Activated naive CD4-positive, alpha-beta T cell treated with anti-CD3 and anti-CD28 coated beads, Interleukin-2, amount 50 U/mL, for 24 hours (primary cell): ENCODE measurements at regions not wholly inside any gene's neighbourhood (a gene's known extent, or its start where the extent isn't known, plus 50 kb on each side); places are given as distances from the start of the nearest gene placed in this dataset.
A peak's percentile ranks its signal among the peaks of the same experiment; 100 is the strongest.
"Not testable (repeated sequence)": the region's sequence is repeated elsewhere in the genome, so short reads cannot be mapped to it uniquely, and the experiment has no call there.

Source experiments
- H3K27ac Mint-ChIP-seq: one replicate; pipeline ENCODE4 v1.8.0; 2021; ENCODE audit warnings: mild to moderate bottlenecking, mixed read lengths
- H3K27me3 Mint-ChIP-seq: one replicate; pipeline ENCODE4 v1.8.0; 2021; ENCODE audit warnings: mixed read lengths
- H3K36me3 Mint-ChIP-seq: one replicate; pipeline ENCODE4 v1.8.0; 2021; ENCODE audit warnings: mixed read lengths
- H3K4me1 Mint-ChIP-seq: one replicate; pipeline ENCODE4 v1.8.0; 2021; ENCODE audit warnings: mixed read lengths
- H3K4me3 Mint-ChIP-seq: one replicate; pipeline ENCODE4 v1.8.0; 2021; ENCODE audit warnings: mild to moderate bottlenecking, mixed read lengths
- H3K9me3 Mint-ChIP-seq: one replicate; pipeline ENCODE4 v1.8.0; 2021; ENCODE audit warnings: mixed read lengths

GRCh38 chr13:21256351-21256761 is 79.9 kb downstream of the MRPL57 start:
- Mint-ChIP-seq H3K4me3 (no peak overlapping the region), H3K9me3 (no peaks in the 10 kb centered on the region), H3K27me3 (peaks cover 7% of the 10 kb centered on the region), H3K36me3 (no peaks in the 10 kb centered on the region), H3K4me1 (no peaks in the 10 kb centered on the region), H3K27ac (no peak overlapping the region)

GRCh38 chr13:21256891-21257290 is 80.4 kb downstream of the MRPL57 start:
- H3K27ac Mint-ChIP-seq: no peak overlapping the region
- no peaks in the 10 kb centered on the region for H3K4me1 Mint-ChIP-seq
- peaks cover 5% of the 10 kb centered on the region for H3K27me3 Mint-ChIP-seq
- H3K9me3 Mint-ChIP-seq: no peaks in the 10 kb centered on the region
- no peaks in the 10 kb centered on the region for H3K36me3 Mint-ChIP-seq
- no peak overlapping the region for H3K4me3 Mint-ChIP-seq

GRCh38 chr13:21259571-21260455 is 83.4 kb downstream of the MRPL57 start:
- Mint-ChIP-seq H3K4me3 (no peak overlapping the region), H3K36me3 (no peaks in the 10 kb centered on the region), H3K27ac (no peak overlapping the region)

DNA sequence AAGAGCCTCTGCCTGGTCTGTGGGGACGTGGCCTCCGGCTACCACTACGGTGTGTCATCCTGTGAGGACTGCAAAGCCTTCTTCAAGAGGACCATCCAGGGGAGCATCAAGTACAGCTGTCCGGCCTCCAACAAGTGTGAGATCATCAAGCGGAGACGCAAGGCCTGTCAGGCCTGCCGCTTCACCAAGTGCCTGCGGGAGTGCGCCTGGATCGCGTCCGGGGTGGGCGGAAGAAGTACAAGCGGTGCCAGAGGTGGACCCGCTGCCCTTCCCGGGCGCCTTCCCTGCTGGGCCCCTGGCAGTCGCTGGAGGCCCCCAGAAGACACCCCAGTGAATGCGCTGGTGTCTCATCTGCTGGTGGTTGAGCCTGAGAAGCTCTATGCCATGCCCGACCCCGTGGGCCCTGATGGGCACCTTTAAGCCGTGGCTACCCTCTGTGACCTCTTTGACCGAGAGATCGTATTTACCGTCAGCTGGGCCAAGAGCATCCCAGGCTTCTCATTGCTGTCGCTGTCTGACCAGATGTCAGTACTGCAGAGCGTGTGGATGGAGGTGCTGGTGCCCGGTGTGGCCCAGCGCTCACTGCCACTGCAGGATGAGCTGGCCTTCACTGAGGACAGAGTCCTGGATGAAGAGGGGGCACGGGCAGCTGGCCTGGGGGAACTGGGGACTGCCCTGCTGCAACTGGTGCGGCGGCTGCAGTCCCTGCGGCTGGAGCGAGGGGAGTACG is 84.3 kb downstream of the MRPL57 start:
- not testable (repeated sequence) for H3K27ac Mint-ChIP-seq, H3K4me3 Mint-ChIP-seq, H3K4me1 Mint-ChIP-seq, H3K36me3 Mint-ChIP-seq, H3K9me3 Mint-ChIP-seq, H3K27me3 Mint-ChIP-seq

More at GRCh38 chr13:21259571-21260455, 83.4 kb downstream of the MRPL57 start:
- Mint-ChIP-seq H3K4me1 (no peaks in the 10 kb centered on the region), H3K9me3 (no peaks in the 10 kb centered on the region), H3K27me3 (no peaks in the 10 kb centered on the region)

DNA sequence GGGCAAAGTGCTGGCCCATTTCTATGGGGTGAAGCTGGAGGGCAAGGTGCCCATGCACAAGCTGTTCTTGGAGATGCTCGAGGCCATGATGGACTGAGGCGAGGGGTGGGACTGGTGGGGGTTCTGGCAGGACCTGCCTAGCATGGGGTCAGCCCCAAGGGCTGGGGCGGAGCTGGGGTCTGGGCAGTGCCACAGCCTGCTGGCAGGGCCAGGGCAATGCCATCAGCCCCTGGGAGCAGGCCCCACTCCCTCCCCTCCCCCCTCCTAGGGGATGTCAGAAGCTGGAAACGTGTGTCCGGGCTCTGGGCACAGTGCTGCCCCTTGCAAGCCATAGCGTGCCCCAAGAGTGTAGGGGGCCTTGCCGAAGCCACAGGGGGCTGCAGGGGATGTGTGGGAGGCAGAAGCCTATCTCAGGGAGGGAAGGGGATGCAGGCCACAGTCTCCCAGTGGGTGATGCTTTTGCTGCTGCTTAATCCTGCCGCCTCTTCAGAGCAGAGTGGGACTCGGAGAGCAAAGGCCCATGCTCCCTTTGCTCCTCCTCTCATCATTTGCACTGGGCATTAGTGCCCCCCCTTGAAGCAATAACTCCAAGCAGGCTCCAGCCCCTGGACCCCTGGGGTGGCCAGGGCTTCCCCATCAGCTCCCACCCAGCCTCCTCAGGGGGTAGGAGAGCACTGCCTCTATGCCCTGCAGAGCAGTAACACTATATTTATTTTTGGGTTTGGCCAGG is 85.2 kb downstream of the MRPL57 start:
- not testable (repeated sequence) for H3K9me3 Mint-ChIP-seq, H3K27me3 Mint-ChIP-seq, H3K4me3 Mint-ChIP-seq, H3K36me3 Mint-ChIP-seq, H3K27ac Mint-ChIP-seq, H3K4me1 Mint-ChIP-seq

- not testable (repeated sequence) for H3K27ac Mint-ChIP-seq, H3K36me3 Mint-ChIP-seq, H3K27me3 Mint-ChIP-seq, H3K9me3 Mint-ChIP-seq, H3K4me1 Mint-ChIP-seq, H3K4me3 Mint-ChIP-seq
Observed at GRCh38 chr13:21263909-21264308, 87.5 kb downstream of the MRPL57 start.

GRCh38 chr13:21268485-21268884 is 92.0 kb downstream of the MRPL57 start:
- not testable (repeated sequence) for H3K4me1 Mint-ChIP-seq, H3K4me3 Mint-ChIP-seq, H3K9me3 Mint-ChIP-seq, H3K27ac Mint-ChIP-seq, H3K36me3 Mint-ChIP-seq, H3K27me3 Mint-ChIP-seq

- H3K4me3 Mint-ChIP-seq, H3K4me1 Mint-ChIP-seq, H3K9me3 Mint-ChIP-seq: not testable (repeated sequence)
Observed at GRCh38 chr13:21272439-21272838, 96.0 kb downstream of the MRPL57 start.

GRCh38 chr13:21274457-21274856 is 98.0 kb downstream of the MRPL57 start:
- not testable (repeated sequence) for H3K27ac Mint-ChIP-seq, H3K4me3 Mint-ChIP-seq, H3K9me3 Mint-ChIP-seq, H3K27me3 Mint-ChIP-seq, H3K4me1 Mint-ChIP-seq, H3K36me3 Mint-ChIP-seq

More at GRCh38 chr13:21272439-21272838, 96.0 kb downstream of the MRPL57 start:
- H3K27me3 Mint-ChIP-seq, H3K36me3 Mint-ChIP-seq, H3K27ac Mint-ChIP-seq: not testable (repeated sequence)

GRCh38 chr13:21282065-21282464 is 105.6 kb downstream of the MRPL57 start:
- Mint-ChIP-seq H3K4me3 (no peak overlapping the region), H3K9me3 (no peaks in the 10 kb centered on the region), H3K27me3 (peaks cover 8% of the 10 kb centered on the region), H3K36me3 (peaks cover 1% of the 10 kb centered on the region), H3K27ac (no peak overlapping the region), H3K4me1 (no peaks in the 10 kb centered on the region)

DNA sequence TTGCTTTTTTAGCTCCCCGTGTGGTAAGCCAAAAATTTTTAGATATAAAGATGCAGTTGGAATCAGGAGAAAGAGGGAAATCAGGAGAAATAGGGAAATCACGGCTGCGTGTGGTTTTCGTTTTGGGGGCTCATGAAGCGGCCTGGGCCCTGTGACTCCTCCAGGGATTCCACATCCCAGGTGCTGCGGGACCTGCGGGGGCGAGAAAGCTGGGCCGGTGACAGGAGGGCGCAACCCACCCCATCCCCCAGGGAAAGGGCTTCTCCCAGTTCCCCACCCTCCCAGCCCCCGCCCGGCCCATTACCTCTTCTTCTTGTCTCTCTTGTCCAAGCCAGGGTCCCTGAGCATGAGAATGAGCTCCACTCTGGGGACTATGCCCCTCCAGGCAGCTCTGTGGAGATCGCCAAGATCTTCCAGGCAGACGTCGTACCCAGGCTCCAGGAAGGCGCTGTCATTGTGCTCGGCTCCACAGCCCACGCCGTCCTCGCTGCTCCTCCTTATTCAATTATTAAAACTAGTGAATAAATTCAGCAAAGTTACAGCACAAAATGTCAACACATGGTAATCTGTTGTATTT is 111.0 kb downstream of the MRPL57 start:
- H3K4me3 Mint-ChIP-seq: no peak overlapping the region
- H3K27me3 Mint-ChIP-seq: peaks cover 8% of the 10 kb centered on the region
- H3K27ac Mint-ChIP-seq: no peak overlapping the region
- no peaks in the 10 kb centered on the region for H3K9me3 Mint-ChIP-seq
- H3K36me3 Mint-ChIP-seq: no peaks in the 10 kb centered on the region
- H3K4me1 Mint-ChIP-seq: no peaks in the 10 kb centered on the region

DNA sequence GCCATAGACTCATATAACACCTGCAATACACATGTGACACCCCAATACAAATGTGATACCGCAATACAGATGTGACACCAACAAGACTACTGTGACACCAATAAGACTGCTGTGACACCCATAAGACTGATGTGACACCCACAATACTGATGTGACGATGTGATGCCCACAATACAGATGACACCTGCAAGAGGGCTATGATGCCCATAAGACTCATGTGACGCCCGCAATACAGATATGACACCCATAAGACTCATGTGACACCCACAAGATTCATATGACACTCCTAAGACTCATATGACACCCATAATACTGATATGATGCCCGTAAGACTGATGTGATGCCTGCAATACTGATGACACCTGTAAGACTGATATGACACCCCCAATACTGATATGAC is 113.0 kb downstream of the MRPL57 start:
- Mint-ChIP-seq H3K4me3 (no peak overlapping the region), H3K27me3 (no peaks in the 10 kb centered on the region), H3K4me1 (no peaks in the 10 kb centered on the region), H3K36me3 (no peaks in the 10 kb centered on the region), H3K27ac (no peak overlapping the region), H3K9me3 (no peaks in the 10 kb centered on the region)

DNA sequence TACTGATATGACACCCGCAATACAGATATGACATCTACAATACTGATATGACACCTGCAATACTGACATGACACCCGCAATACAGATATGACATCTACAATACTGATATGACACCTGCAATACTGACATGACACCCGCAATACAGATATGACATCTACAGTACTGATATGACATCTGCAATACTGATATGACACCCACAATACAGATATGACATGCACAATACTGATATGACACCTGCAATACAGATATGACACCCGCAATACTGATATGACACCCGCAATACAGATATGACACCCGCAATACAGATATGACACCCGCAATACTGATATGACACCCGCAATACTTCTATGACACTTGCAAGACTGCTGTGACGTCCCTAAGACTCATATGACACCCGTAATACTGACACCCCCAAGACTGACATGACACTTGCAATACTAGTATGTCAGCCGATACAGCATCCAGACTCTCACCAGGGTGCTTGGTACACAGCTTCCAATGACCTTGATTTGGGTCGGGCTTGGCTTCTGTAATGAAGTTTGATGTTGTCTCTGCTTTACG is 114.1 kb downstream of the MRPL57 start:
- not testable (repeated sequence) for H3K9me3 Mint-ChIP-seq, H3K4me1 Mint-ChIP-seq, H3K4me3 Mint-ChIP-seq, H3K36me3 Mint-ChIP-seq, H3K27me3 Mint-ChIP-seq, H3K27ac Mint-ChIP-seq

GRCh38 chr13:21291840-21292239 is 115.4 kb downstream of the MRPL57 start:
- H3K4me3 Mint-ChIP-seq: no peak overlapping the region

GRCh38 chr13:21296991-21297390 is 120.5 kb downstream of the MRPL57 start:
- peak overlapping the region; percentile 91 for H3K4me3 Mint-ChIP-seq
- peak overlapping the region; percentile 81 for H3K27ac Mint-ChIP-seq
- H3K27me3 Mint-ChIP-seq, H3K9me3 Mint-ChIP-seq, H3K36me3 Mint-ChIP-seq: not testable (repeated sequence)
- H3K4me1 Mint-ChIP-seq: peaks cover 26% of the 10 kb centered on the region

More at GRCh38 chr13:21291840-21292239, 115.4 kb downstream of the MRPL57 start:
- no peak overlapping the region for H3K27ac Mint-ChIP-seq
- peaks cover under 1% of the 10 kb centered on the region for H3K4me1 Mint-ChIP-seq
- H3K9me3 Mint-ChIP-seq: no peaks in the 10 kb centered on the region
- H3K27me3 Mint-ChIP-seq: no peaks in the 10 kb centered on the region
- no peaks in the 10 kb centered on the region for H3K36me3 Mint-ChIP-seq
